ENCODE measurements at regions not wholly inside any gene's neighbourhood (a gene's known extent, or its start where the extent isn't known, plus 50 kb on each side); places are given as distances from the start of the nearest gene placed in this dataset.

GRCh38 chr15:68526269-68526668 is 52.5 kb upstream of the CORO2B start:
- peak; percentile 68 for DNase-seq

GRCh38 chr15:68526784-68527183 is 52.0 kb upstream of the CORO2B start:
- no peak for DNase-seq

- peak; percentile 44 for DNase-seq
These were observed 50.0 kb upstream of the CORO2B start for GRCh38 chr15:68528626-68529290.

Data from NCI-H226 (cell line).